ENCODE measurements at regions not wholly inside any gene's neighbourhood (a gene's known extent, or its start where the extent isn't known, plus 50 kb on each side); places are given as distances from the start of the nearest gene placed in this dataset.

GRCh38 chr13:67355812-67356476, 125.8 kb upstream of the PCDH9 start:
- TF ChIP-seq SPI1 (IDR thresholded peaks at IDR 0.05; ENCODE audit: borderline replicate concordance, low read depth) (no peak), CTCF (IDR thresholded peaks at IDR 0.05; ENCODE audit: insufficient read depth, low read length) (no peak), REST (IDR thresholded peaks at IDR 0.05; ENCODE audit: insufficient replicate concordance, low read depth) (no peak), GABPA (IDR thresholded peaks at IDR 0.05; ENCODE audit: low read depth) (no peak), POLR2AphosphoS5 (IDR thresholded peaks at IDR 0.05; ENCODE audit: low read depth) (no peak)
- no peak for DNase-seq (ENCODE audit: low read depth in 1 of 2, low spot score in 1 of 2)
- Histone ChIP-seq H3K4me3 (replicated peaks; ENCODE audit: insufficient read depth, low read length) (no peak overlapping the region), H3K27me3 (ENCODE audit: insufficient read depth, poor library complexity, severe bottlenecking) (no peaks in the 10 kb centered on the region), H3K27ac (replicated peaks) (no peak overlapping the region)

- TF ChIP-seq SPI1 (IDR thresholded peaks at IDR 0.05; ENCODE audit: borderline replicate concordance, low read depth) (no peak), POLR2AphosphoS5 (IDR thresholded peaks at IDR 0.05; ENCODE audit: low read depth) (no peak), REST (IDR thresholded peaks at IDR 0.05; ENCODE audit: insufficient replicate concordance, low read depth) (no peak), GABPA (IDR thresholded peaks at IDR 0.05; ENCODE audit: low read depth) (no peak), CTCF (IDR thresholded peaks at IDR 0.05; ENCODE audit: insufficient read depth, low read length) (no peak)
Observed at GRCh38 chr13:67353941-67354340, 123.8 kb upstream of the PCDH9 start.

GRCh38 chr13:67353031-67353430, 122.9 kb upstream of the PCDH9 start:
- DNase-seq (ENCODE audit: low read depth in 1 of 2, low spot score in 1 of 2): no peak
- H3K4me3 ChIP-seq (replicated peaks; ENCODE audit: insufficient read depth, low read length): no peak overlapping the region
- no peak overlapping the region for H3K27ac ChIP-seq (replicated peaks)
- TF ChIP-seq GABPA (IDR thresholded peaks at IDR 0.05; ENCODE audit: low read depth): no peak
- no peak for TF ChIP-seq REST (IDR thresholded peaks at IDR 0.05; ENCODE audit: insufficient replicate concordance, low read depth)
- no peak for TF ChIP-seq CTCF (IDR thresholded peaks at IDR 0.05; ENCODE audit: insufficient read depth, low read length)
- no peak for TF ChIP-seq POLR2AphosphoS5 (IDR thresholded peaks at IDR 0.05; ENCODE audit: low read depth)
- no peak for TF ChIP-seq SPI1 (IDR thresholded peaks at IDR 0.05; ENCODE audit: borderline replicate concordance, low read depth)
- no peaks in the 10 kb centered on the region for H3K27me3 ChIP-seq (ENCODE audit: insufficient read depth, poor library complexity, severe bottlenecking)

More at GRCh38 chr13:67353941-67354340, 123.8 kb upstream of the PCDH9 start:
- Histone ChIP-seq H3K27me3 (ENCODE audit: insufficient read depth, poor library complexity, severe bottlenecking) (no peaks in the 10 kb centered on the region), H3K27ac (replicated peaks) (no peak overlapping the region), H3K4me3 (replicated peaks; ENCODE audit: insufficient read depth, low read length) (no peak overlapping the region)
- DNase-seq (ENCODE audit: low read depth in 1 of 2, low spot score in 1 of 2): no peak

Data from HL-60 (cell line).